Fibroblast of lung (primary cell): ENCODE measurements at regions not wholly inside any gene's neighbourhood (a gene's known extent, or its start where the extent isn't known, plus 50 kb on each side); places are given as distances from the start of the nearest gene placed in this dataset.

Experiments
- CTCF ChIP-seq, 2 donors: IDR thresholded peaks in 1 of 2; conservative IDR thresholded peaks in 1 of 2; 1 replicate in 1 of 2; 2 replicates in 1 of 2; pipeline ENCODE4 v1.5.1; 2011 to 2012; ENCODE audit warnings: low read length in 2 of 2, control low read depth in 1 of 2, inconsistent platforms in 1 of 2, low read depth in 1 of 2, mild to moderate bottlenecking in 1 of 2
- EZH2 ChIP-seq: IDR thresholded peaks from 2 replicates; pipeline ENCODE4 v1.5.1; 2012; ENCODE audit warnings: low read length, control low read depth, mild to moderate bottlenecking; ENCODE audit errors: missing control alignments

- TF ChIP-seq CTCF (conservative IDR thresholded peaks at IDR 0.05 in 1 of 2, IDR thresholded peaks at IDR 0.05 in 1 of 2; ENCODE audit: low read depth in 1 of 2, low read length in 2 of 2) (no peak), EZH2 (no peak)
These were observed 51.2 kb upstream of the ELF5 start for GRCh38 chr11:34564807-34565241.
